ENCODE measurements at regions not wholly inside any gene's neighbourhood (a gene's known extent, or its start where the extent isn't known, plus 50 kb on each side); places are given as distances from the start of the nearest gene placed in this dataset.

DNA sequence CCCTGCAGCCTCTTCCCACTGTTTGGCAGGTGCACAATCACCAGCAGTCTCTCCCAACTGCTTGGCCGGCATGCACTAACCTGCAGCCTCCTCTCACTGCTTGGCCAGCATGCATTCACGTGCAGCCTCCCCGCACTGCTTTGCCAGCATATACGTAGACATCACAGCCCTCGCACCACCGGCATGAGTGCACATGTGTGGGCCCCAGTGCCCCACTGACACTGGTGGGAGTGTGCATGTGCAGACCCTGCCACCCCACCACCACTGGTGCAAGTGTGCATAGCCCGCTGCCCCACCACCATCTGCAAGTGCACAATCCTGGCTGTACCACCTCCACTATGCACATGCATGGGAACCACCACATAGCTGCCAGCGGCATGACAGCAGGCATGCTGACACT lies 127.5 kb upstream of the SOX9 start:
- no peaks in the 10 kb centered on the region for H3K4me1 ChIP-seq
- H3K27ac ChIP-seq = no peak overlapping the region
- no peaks in the 10 kb centered on the region for H3K27me3 ChIP-seq (ENCODE audit: low read depth)
- intact Hi-C loops (cut with DNase I) = no loop called here
- no peaks in the 10 kb centered on the region for H3K9me3 ChIP-seq
- ATAC-seq (no peak), DNase-seq (no peak)
- no peaks in the 10 kb centered on the region for H3K36me3 ChIP-seq
- no peak for TF ChIP-seq CTCF (IDR thresholded peaks at IDR 0.05)
- no peak overlapping the region for H3K4me3 ChIP-seq

DNA sequence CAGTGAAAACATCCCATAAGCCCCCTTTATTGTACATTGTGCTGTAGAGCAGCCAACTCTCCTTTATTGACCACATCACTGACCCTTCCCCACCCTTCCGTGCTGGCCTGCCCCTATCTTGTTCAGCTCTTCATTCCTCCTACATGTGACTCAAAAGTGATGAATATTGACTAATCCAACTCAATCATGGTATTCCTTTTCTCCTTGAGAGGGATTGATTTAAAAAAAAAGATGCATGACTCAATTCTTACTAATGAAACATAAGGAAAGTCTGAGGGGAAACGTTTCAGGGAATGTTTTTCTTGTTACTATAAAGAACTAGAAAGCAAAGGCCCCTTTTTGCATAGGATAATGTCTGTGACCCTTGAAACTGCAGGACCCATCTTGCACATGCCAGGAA lies 125.2 kb upstream of the SOX9 start:
- intact Hi-C loops (cut with DNase I) = no loop called here
- ATAC-seq = no peak
- H3K4me3 ChIP-seq = no peak overlapping the region
- no peaks in the 10 kb centered on the region for H3K9me3 ChIP-seq
- no peaks in the 10 kb centered on the region for H3K36me3 ChIP-seq
- no peak for DNase-seq
- H3K27me3 ChIP-seq (ENCODE audit: low read depth) = no peaks in the 10 kb centered on the region
- no peak overlapping the region for H3K27ac ChIP-seq
- no peak for TF ChIP-seq CTCF (IDR thresholded peaks at IDR 0.05)
- H3K4me1 ChIP-seq = no peaks in the 10 kb centered on the region

- no peak for ATAC-seq
- Histone ChIP-seq H3K4me3 (no peak overlapping the region), H3K4me1 (no peaks in the 10 kb centered on the region), H3K27me3 (ENCODE audit: low read depth) (peaks cover 3% of the 10 kb centered on the region), H3K36me3 (no peaks in the 10 kb centered on the region), H3K27ac (no peak overlapping the region), H3K9me3 (no peaks in the 10 kb centered on the region)
- DNase-seq = no peak
- intact Hi-C loops (cut with DNase I) = no loop called here
- no peak for TF ChIP-seq CTCF (IDR thresholded peaks at IDR 0.05)
These were observed 116.8 kb upstream of the SOX9 start for GRCh38 chr17:72004011-72004427.

- no peaks in the 10 kb centered on the region for H3K36me3 ChIP-seq
- H3K4me1 ChIP-seq = no peaks in the 10 kb centered on the region
- no peak overlapping the region for H3K27ac ChIP-seq
- DNase-seq (no peak), ATAC-seq (no peak)
- H3K9me3 ChIP-seq = no peaks in the 10 kb centered on the region
- intact Hi-C loops (cut with DNase I) = no loop called here
- H3K27me3 ChIP-seq (ENCODE audit: low read depth) = peaks cover 3% of the 10 kb centered on the region
- TF ChIP-seq CTCF (IDR thresholded peaks at IDR 0.05) = no peak
- no peak overlapping the region for H3K4me3 ChIP-seq
These were observed 116.0 kb upstream of the SOX9 start for GRCh38 chr17:72004611-72005331.

DNA sequence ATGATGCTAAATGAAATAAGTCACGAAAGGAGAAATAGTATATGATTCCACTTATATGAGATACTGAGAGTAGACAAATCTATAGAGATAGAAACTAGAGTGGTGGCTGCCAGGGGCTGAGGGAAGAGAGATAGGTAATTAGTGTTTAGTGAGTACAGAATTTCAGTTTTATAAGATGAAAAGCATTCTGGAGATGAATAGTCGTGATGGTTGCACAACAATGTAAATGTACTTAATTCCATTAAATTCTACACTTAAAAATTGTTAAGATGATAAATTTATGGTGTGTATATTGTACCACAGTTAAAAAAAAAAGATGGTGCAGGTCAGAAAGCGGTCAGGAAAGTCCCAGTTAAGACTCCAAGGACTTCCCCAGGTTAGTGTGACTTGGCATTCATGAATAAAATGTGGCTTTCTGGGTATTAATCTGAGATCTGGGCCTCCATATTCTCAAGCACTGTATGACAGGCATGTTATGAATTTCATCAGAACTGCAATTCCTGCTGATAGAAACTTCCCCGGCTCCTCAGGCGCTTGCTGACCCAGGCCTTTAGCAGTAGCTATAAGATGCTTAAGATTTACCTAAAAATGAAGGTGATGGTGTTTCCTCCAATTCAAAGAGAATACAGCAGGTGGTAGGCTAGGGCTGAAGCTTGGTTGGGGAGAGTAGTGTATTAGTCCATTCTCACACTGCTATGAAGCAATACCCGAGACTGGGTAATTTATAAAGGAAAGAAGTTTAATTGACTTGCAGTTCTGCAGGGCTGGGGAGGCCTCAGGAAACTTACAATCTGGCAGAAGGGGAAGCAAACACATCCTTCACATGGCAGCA lies 115.3 kb upstream of the SOX9 start:
- no peak for ATAC-seq
- Histone ChIP-seq H3K27ac (no peak overlapping the region), H3K4me1 (no peaks in the 10 kb centered on the region), H3K9me3 (no peaks in the 10 kb centered on the region), H3K36me3 (no peaks in the 10 kb centered on the region), H3K4me3 (no peak overlapping the region), H3K27me3 (ENCODE audit: low read depth) (peaks cover 3% of the 10 kb centered on the region)
- TF ChIP-seq CTCF (IDR thresholded peaks at IDR 0.05) = no peak
- intact Hi-C loops (cut with DNase I) = no loop called here
- no peak for DNase-seq

Measured in lower lobe of right lung (tissue), 2 donors.